PC-3 (cell line): ENCODE measurements at regions not wholly inside any gene's neighbourhood (a gene's known extent, or its start where the extent isn't known, plus 50 kb on each side); places are given as distances from the start of the nearest gene placed in this dataset.

ENCODE experiments used
- ATAC-seq: fragments of 200-7000 bp; cut with Tn5 transposase; 2 replicates; pipeline ENCODE4 v1.9.1; 2020; ENCODE audit warnings: mild to moderate bottlenecking, moderate library complexity
- BruUV-seq: library from RNA; stranded (reverse); fragments of 400-500 nt; replicated peaks from 2 replicates; lab custom pipeline; 2021; lab: Mats Ljungman, UMichigan
- CTCF ChIA-PET: fragments of 300-600 bp; sonication (Branson Sonifier 250); formaldehyde crosslinking; loops from one replicate; lab custom pipeline; 2022; ENCODE audit warnings: antibody characterized with exemption; lab: Charles Lee
- POLR2A ChIA-PET: fragments of 300-600 bp; sonication (Branson Sonifier 250); formaldehyde crosslinking; loops from one replicate; lab custom pipeline; 2022; ENCODE audit warnings: antibody characterized with exemption; ENCODE audit not compliant: unreplicated experiment; lab: Charles Lee
- DNase-seq: peaks from one replicate; pipeline ENCODE4 v3.0.0-alpha.2; 2015
- H2AFZ ChIP-seq: fragments of 300-600 bp; sonication (generic); 2 replicates; pipeline ENCODE4 v1.6.0; 2016; ENCODE audit warnings: antibody characterized with exemption, low read length
- H3F3A ChIP-seq: fragments of 300-600 bp; sonication (generic); one replicate; pipeline ENCODE4 v1.6.0; 2017; ENCODE audit warnings: antibody characterized with exemption, low read length, control low read depth, mild to moderate bottlenecking; ENCODE audit not compliant: unreplicated experiment
- H3K27ac ChIP-seq: fragments of 300-600 bp; sonication (generic); 2 replicates; pipeline ENCODE4 v1.5.1; 2016; ENCODE audit warnings: mild to moderate bottlenecking, low read length
- H3K27me3 ChIP-seq: fragments of 300-600 bp; sonication (generic); 2 replicates; pipeline ENCODE4 v1.6.1; 2016; ENCODE audit warnings: low read length, mixed read lengths
- H3K36me3 ChIP-seq: fragments of 300-600 bp; sonication (generic); 2 replicates; pipeline ENCODE4 v1.6.1; 2016; ENCODE audit warnings: low read depth, mixed run types, low read length, mixed read lengths
- H3K4me1 ChIP-seq: fragments of 300-600 bp; sonication (generic); 2 replicates; pipeline ENCODE4 v1.5.1; 2016; ENCODE audit warnings: low read length; ENCODE audit not compliant: insufficient read depth
- H3K4me2 ChIP-seq: fragments of 300-600 bp; sonication (generic); 2 replicates; pipeline ENCODE4 v1.6.0; 2016; ENCODE audit warnings: low read length
- H3K4me3 ChIP-seq: fragments of 300-600 bp; sonication (generic); 2 replicates; pipeline ENCODE4 v1.5.1; 2016; ENCODE audit warnings: mild to moderate bottlenecking, low read length, mixed read lengths
- H3K79me2 ChIP-seq: fragments of 300-600 bp; sonication (generic); 2 replicates; pipeline ENCODE4 v1.6.1; 2017; ENCODE audit warnings: low read length, mixed read lengths
- H3K9ac ChIP-seq: fragments of 300-600 bp; sonication (generic); 2 replicates; pipeline ENCODE4 v1.6.0; 2016; ENCODE audit warnings: mild to moderate bottlenecking, low read length
- H3K9me2 ChIP-seq: fragments of 300-600 bp; sonication (generic); replicated peaks from 2 replicates; pipeline ENCODE4 v1.6.1; 2016; ENCODE audit warnings: mixed run types, low read length, mixed read lengths
- H3K9me3 ChIP-seq: fragments of 300-600 bp; sonication (generic); 2 replicates; pipeline ENCODE4 v1.6.1; 2016; ENCODE audit warnings: low read length, mixed read lengths
- H4K20me1 ChIP-seq: fragments of 300-600 bp; sonication (generic); 2 replicates; pipeline ENCODE4 v1.6.1; 2016; ENCODE audit warnings: low read length, mixed read lengths
- EZH2 ChIP-seq: fragments of 300-600 bp; sonication (generic); IDR thresholded peaks from one replicate; pipeline ENCODE4 v1.6.1; 2017; ENCODE audit warnings: antibody characterized with exemption, mild to moderate bottlenecking, low read length; ENCODE audit not compliant: unreplicated experiment
- EZH2phosphoT487 ChIP-seq: fragments of 300-600 bp; sonication (generic); IDR thresholded peaks from 2 replicates; pipeline ENCODE4 v1.6.1; 2018; ENCODE audit warnings: mild to moderate bottlenecking, antibody characterized with exemption, low read length, borderline replicate concordance
- intact Hi-C: fragments of 100-400 bp; cut with micrococcal nuclease; formaldehyde crosslinking; loops from 2 replicates; pipeline ENCODE4 v1.9.0; 2023
- TF ChIP-seq, protein P1 (sequence below): fragments of 300-600 bp; sonication (generic); conservative IDR thresholded peaks from 2 replicates; pipeline ENCODE4 v1.5.1; 2017; ENCODE audit warnings: antibody characterized with exemption, low read depth, mild to moderate bottlenecking, low read length

DNA sequence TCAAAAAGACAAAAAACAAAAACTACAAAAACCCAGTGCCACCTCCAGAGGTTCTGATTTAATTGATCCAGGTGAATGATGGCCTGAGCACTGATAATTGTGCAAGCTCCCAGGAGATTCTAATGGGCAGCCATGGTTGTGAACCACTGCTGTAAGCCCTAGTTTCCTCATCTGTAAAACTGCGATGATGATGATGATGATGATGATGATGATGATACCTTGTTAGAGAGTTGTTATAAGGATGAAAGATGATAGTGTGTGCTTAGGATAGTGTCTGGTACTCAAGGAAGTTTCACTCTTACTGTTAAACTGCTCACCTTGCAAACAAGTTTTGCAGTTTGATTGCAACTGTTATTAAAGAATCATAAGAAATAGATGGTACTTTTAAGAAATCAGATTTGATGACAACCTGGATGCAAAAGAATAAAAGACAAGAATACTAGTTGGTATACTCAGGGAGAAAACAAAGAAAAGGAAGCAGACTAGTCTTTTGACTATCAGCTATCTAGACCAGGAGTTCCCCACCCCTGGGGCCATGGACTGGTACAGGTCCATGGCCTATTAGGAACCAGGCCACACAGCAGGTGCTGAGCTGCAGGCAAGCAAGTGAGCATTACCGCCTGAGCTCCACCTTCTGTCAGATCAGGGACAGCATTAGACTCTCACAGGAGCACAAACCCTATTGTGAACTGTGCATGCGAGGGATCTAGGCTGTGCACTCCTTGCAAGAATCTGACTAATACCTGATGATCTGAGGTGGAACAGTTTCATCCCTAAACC lies 98.0 kb downstream of the OR2K2 start:
- ATAC-seq (no peak), DNase-seq (no peak)
- no peaks in the 10 kb centered on the region for H3F3A ChIP-seq
- TF ChIP-seq, protein P1, sequence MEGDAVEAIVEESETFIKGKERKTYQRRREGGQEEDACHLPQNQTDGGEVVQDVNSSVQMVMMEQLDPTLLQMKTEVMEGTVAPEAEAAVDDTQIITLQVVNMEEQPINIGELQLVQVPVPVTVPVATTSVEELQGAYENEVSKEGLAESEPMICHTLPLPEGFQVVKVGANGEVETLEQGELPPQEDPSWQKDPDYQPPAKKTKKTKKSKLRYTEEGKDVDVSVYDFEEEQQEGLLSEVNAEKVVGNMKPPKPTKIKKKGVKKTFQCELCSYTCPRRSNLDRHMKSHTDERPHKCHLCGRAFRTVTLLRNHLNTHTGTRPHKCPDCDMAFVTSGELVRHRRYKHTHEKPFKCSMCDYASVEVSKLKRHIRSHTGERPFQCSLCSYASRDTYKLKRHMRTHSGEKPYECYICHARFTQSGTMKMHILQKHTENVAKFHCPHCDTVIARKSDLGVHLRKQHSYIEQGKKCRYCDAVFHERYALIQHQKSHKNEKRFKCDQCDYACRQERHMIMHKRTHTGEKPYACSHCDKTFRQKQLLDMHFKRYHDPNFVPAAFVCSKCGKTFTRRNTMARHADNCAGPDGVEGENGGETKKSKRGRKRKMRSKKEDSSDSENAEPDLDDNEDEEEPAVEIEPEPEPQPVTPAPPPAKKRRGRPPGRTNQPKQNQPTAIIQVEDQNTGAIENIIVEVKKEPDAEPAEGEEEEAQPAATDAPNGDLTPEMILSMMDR, result no peak
- no peak for TF ChIP-seq EZH2
- TF ChIP-seq EZH2phosphoT487, result no peak
- H3K9me3 ChIP-seq, result no peaks in the 10 kb centered on the region
- no peak overlapping the region for H3K4me2 ChIP-seq
- no peak overlapping the region for H3K4me3 ChIP-seq
- no peak overlapping the region for H3K27ac ChIP-seq
- intact Hi-C loops, result no loop called here
- no peak overlapping the region for H2AFZ ChIP-seq
- POLR2A ChIA-PET, result no interaction called here
- no peak overlapping the region for H3K9ac ChIP-seq
- H3K36me3 ChIP-seq, result no peaks in the 10 kb centered on the region
- no peaks in the 10 kb centered on the region for H3K79me2 ChIP-seq
- H3K27me3 ChIP-seq, result no peaks in the 10 kb centered on the region
- no peaks in the 10 kb centered on the region for H4K20me1 ChIP-seq
- peaks cover 5% of the 10 kb centered on the region; the same call in 1 of the 2 replicates for H3K4me1 ChIP-seq
- CTCF ChIA-PET, result no interaction called here
- no peaks in the 10 kb centered on the region for H3K9me2 ChIP-seq
- BruUV-seq, result no TSS peak

DNA sequence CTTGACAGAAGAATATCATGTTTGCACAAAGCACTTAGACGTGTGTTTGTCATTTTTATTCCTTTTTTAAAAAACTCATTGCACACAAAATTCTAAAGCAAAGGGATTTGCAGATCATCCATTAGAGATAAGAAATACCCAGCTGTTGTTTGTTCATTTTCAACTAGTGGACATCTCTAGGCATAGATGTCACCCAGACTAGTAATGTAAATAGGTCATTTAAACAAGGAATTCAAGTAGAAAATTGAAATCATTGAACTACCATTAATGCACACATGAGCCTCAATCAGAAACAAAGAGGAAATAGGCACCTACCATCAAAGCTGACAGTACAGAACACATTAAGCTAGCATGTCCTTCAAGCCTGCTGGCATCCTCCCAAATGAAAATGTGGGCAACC lies 107.3 kb downstream of the OR2K2 start:
- Histone ChIP-seq H3K27ac (no peak overlapping the region), H3K9me3 (no peaks in the 10 kb centered on the region), H3K4me1 (no peaks in the 10 kb centered on the region), H3K27me3 (no peaks in the 10 kb centered on the region), H3K9me2 (no peaks in the 10 kb centered on the region), H3K79me2 (no peaks in the 10 kb centered on the region), H3K4me3 (no peak overlapping the region), H2AFZ (no peak overlapping the region), H4K20me1 (no peaks in the 10 kb centered on the region), H3K9ac (no peak overlapping the region), H3F3A (no peaks in the 10 kb centered on the region), H3K36me3 (no peaks in the 10 kb centered on the region), H3K4me2 (no peak overlapping the region)
- ATAC-seq (no peak), DNase-seq (no peak)
- no TSS peak for BruUV-seq
- intact Hi-C loops, result no loop called here
- CTCF ChIA-PET, result no interaction called here
- TF ChIP-seq, protein P1, result no peak
- TF ChIP-seq EZH2 (no peak), EZH2phosphoT487 (no peak)
- POLR2A ChIA-PET, result no interaction called here

DNA sequence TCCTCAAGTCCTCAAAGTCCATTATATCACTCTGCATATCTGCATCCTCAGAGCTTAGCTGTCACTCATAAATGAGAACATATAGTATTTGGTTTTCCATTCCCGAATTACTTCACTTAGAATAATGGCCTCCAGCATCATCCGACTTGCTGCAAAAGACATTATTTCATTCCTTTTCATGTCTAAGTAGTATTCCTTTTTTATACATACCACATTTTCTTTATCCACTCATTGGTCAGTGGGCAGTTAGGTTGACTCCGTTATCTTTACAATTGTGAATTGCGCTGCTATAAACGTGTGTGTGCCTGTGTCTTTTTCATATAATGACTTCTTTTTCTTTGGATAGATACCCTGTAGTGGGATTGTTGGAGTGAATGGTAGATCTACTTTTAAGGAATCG lies 117.2 kb downstream of the OR2K2 start:
- no peaks in the 10 kb centered on the region for H3K36me3 ChIP-seq
- DNase-seq (no peak), ATAC-seq (no peak)
- H3F3A ChIP-seq, result no peaks in the 10 kb centered on the region
- CTCF ChIA-PET, result no interaction called here
- no peak overlapping the region for H3K9ac ChIP-seq
- no peaks in the 10 kb centered on the region for H4K20me1 ChIP-seq
- BruUV-seq, result no TSS peak
- H3K9me3 ChIP-seq, result no peaks in the 10 kb centered on the region
- H2AFZ ChIP-seq, result no peak overlapping the region
- TF ChIP-seq, protein P1, result no peak
- TF ChIP-seq EZH2, result no peak
- no peak for TF ChIP-seq EZH2phosphoT487
- H3K4me3 ChIP-seq, result no peak overlapping the region
- H3K27ac ChIP-seq, result no peak overlapping the region
- no peaks in the 10 kb centered on the region for H3K9me2 ChIP-seq
- H3K4me1 ChIP-seq, result no peaks in the 10 kb centered on the region
- no peaks in the 10 kb centered on the region for H3K79me2 ChIP-seq
- no peaks in the 10 kb centered on the region for H3K27me3 ChIP-seq
- POLR2A ChIA-PET, result no interaction called here
- intact Hi-C loops, result no loop called here
- H3K4me2 ChIP-seq, result no peak overlapping the region
